OCI-LY3 (cell line): ENCODE measurements at regions not wholly inside any gene's neighbourhood (a gene's known extent, or its start where the extent isn't known, plus 50 kb on each side); places are given as distances from the start of the nearest gene placed in this dataset.

ENCODE experiments used
- H2AFZ ChIP-seq: fragments of 200-600, 300-600 bp; shearing (Covaris generic); 2 replicates; pipeline ENCODE4 v1.6.0; 2014; ENCODE audit warnings: antibody characterized with exemption, low read depth, low read length
- H3K27ac ChIP-seq: fragments of 200-600, 300-600 bp; sonication (generic); 2 replicates; pipeline ENCODE4 v1.5.1; 2014; ENCODE audit warnings: mild to moderate bottlenecking, low read length, moderate library complexity, mixed read lengths
- H3K27me3 ChIP-seq: fragments of 200-600, 300-600 bp; sonication (generic); 2 replicates; pipeline ENCODE4 v1.6.1; 2014; ENCODE audit warnings: low read depth, low read length, mixed read lengths
- H3K36me3 ChIP-seq: fragments of 200-600, 300-600 bp; sonication (generic); replicated peaks from 2 replicates; pipeline ENCODE3; 2014; ENCODE audit warnings: low read depth, low read length, mixed read lengths
- H3K4me1 ChIP-seq: fragments of 300-600, 200-600 bp; sonication (generic); 2 replicates; pipeline ENCODE4 v1.6.1; 2014; ENCODE audit warnings: low read length, mixed read lengths
- H3K4me2 ChIP-seq: fragments of 200-600, 300-600 bp; sonication (generic); 2 replicates; pipeline ENCODE4 v1.6.1; 2014; ENCODE audit warnings: low read length, mixed read lengths
- H3K4me3 ChIP-seq: fragments of 300-600, 200-600 bp; sonication (generic); 2 replicates; pipeline ENCODE4 v1.5.1; 2014; ENCODE audit warnings: antibody characterized with exemption, mild to moderate bottlenecking, low read length, moderate library complexity
- H3K79me2 ChIP-seq: fragments of 300-600, 200-600 bp; shearing (Covaris generic); 2 replicates; pipeline ENCODE4 v1.6.1; 2014; ENCODE audit warnings: mild to moderate bottlenecking, low read length, mixed read lengths
- H3K9ac ChIP-seq: fragments of 300-600, 200-600 bp; shearing (Covaris generic); 2 replicates; pipeline ENCODE4 v1.6.0; 2014; ENCODE audit warnings: mild to moderate bottlenecking, low read length, moderate library complexity
- H3K9me3 ChIP-seq: fragments of 200-600, 300-600 bp; shearing (Covaris generic); 2 replicates; pipeline ENCODE4 v1.6.1; 2014; ENCODE audit warnings: low read length, mixed read lengths; ENCODE audit not compliant: insufficient read depth
- H4K20me1 ChIP-seq: fragments of 200-600, 300-600 bp; sonication (generic); 2 replicates; pipeline ENCODE4 v1.6.1; 2016; ENCODE audit warnings: low read length, mixed read lengths; ENCODE audit not compliant: insufficient read depth
- EZH2phosphoT487 ChIP-seq: fragments of 200-600 bp; shearing (Covaris generic); IDR thresholded peaks from 2 replicates; pipeline ENCODE4 v1.6.1; 2018; ENCODE audit warnings: antibody characterized with exemption, mixed run types, low read depth
- TF ChIP-seq, protein P1 (sequence below): fragments of 200-600, 300-600 bp; sonication (generic); IDR thresholded peaks from 2 replicates; pipeline ENCODE4 v1.5.1; 2014; ENCODE audit warnings: antibody characterized with exemption, low read length, low read depth

GRCh38 chr2:16301961-16302360 lies 361.6 kb downstream of the MYCN start:
- H3K27me3 ChIP-seq = peaks cover 23% of the 10 kb centered on the region; the same call in 1 of the 2 replicates
- H3K36me3 ChIP-seq = no peaks in the 10 kb centered on the region
- H3K4me2 ChIP-seq = no peak overlapping the region
- no peaks in the 10 kb centered on the region for H4K20me1 ChIP-seq
- no peaks in the 10 kb centered on the region for H3K9me3 ChIP-seq
- H3K4me3 ChIP-seq = no peak overlapping the region
- H3K27ac ChIP-seq = no peak overlapping the region
- H2AFZ ChIP-seq = no peak overlapping the region
- H3K79me2 ChIP-seq = no peaks in the 10 kb centered on the region
- H3K4me1 ChIP-seq = no peaks in the 10 kb centered on the region
- TF ChIP-seq EZH2phosphoT487 = no peak
- TF ChIP-seq, protein P1, sequence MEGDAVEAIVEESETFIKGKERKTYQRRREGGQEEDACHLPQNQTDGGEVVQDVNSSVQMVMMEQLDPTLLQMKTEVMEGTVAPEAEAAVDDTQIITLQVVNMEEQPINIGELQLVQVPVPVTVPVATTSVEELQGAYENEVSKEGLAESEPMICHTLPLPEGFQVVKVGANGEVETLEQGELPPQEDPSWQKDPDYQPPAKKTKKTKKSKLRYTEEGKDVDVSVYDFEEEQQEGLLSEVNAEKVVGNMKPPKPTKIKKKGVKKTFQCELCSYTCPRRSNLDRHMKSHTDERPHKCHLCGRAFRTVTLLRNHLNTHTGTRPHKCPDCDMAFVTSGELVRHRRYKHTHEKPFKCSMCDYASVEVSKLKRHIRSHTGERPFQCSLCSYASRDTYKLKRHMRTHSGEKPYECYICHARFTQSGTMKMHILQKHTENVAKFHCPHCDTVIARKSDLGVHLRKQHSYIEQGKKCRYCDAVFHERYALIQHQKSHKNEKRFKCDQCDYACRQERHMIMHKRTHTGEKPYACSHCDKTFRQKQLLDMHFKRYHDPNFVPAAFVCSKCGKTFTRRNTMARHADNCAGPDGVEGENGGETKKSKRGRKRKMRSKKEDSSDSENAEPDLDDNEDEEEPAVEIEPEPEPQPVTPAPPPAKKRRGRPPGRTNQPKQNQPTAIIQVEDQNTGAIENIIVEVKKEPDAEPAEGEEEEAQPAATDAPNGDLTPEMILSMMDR = no peak
- H3K9ac ChIP-seq = no peak overlapping the region

- no peak overlapping the region for H3K4me3 ChIP-seq
- no peak overlapping the region for H3K9ac ChIP-seq
- no peaks in the 10 kb centered on the region for H3K79me2 ChIP-seq
- H3K4me1 ChIP-seq = no peaks in the 10 kb centered on the region
- no peaks in the 10 kb centered on the region for H4K20me1 ChIP-seq
- no peaks in the 10 kb centered on the region for H3K36me3 ChIP-seq
- H3K9me3 ChIP-seq = no peaks in the 10 kb centered on the region
- no peak overlapping the region for H2AFZ ChIP-seq
- TF ChIP-seq, protein P1 = no peak
- TF ChIP-seq EZH2phosphoT487 = no peak
- H3K27ac ChIP-seq = no peak overlapping the region
- peaks cover 19% of the 10 kb centered on the region; the same call in 1 of the 2 replicates for H3K27me3 ChIP-seq
- H3K4me2 ChIP-seq = no peak overlapping the region
These were observed 358.5 kb downstream of the MYCN start for GRCh38 chr2:16298866-16299265.

GRCh38 chr2:16296331-16297250 lies 356.2 kb downstream of the MYCN start:
- Histone ChIP-seq H3K4me2 (no peak overlapping the region), H3K27me3 (peaks cover 25% of the 10 kb centered on the region), H3K4me3 (no peak overlapping the region), H3K9ac (no peak overlapping the region), H3K79me2 (no peaks in the 10 kb centered on the region), H4K20me1 (no peaks in the 10 kb centered on the region), H3K4me1 (no peaks in the 10 kb centered on the region), H3K36me3 (no peaks in the 10 kb centered on the region), H3K9me3 (no peaks in the 10 kb centered on the region), H3K27ac (no peak overlapping the region), H2AFZ (no peak overlapping the region)
- TF ChIP-seq EZH2phosphoT487 = no peak
- TF ChIP-seq, protein P1 = no peak

DNA sequence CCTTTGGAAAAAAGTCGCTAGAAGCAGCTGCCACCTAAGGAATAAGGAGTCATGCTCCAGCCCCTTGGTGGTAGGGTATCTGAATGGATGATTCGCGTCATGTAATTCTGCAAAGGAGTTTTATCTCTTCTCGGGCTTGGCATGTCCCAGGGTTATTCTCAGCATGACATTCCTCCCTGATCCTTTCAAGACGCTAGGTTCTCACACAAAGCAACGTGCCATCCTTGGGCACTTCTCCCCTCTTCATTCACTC lies 355.6 kb downstream of the MYCN start:
- Histone ChIP-seq H3K36me3 (no peaks in the 10 kb centered on the region), H4K20me1 (no peaks in the 10 kb centered on the region), H3K9me3 (no peaks in the 10 kb centered on the region), H3K4me2 (no peak overlapping the region), H2AFZ (no peak overlapping the region), H3K4me3 (no peak overlapping the region), H3K9ac (no peak overlapping the region), H3K27me3 (peaks cover 29% of the 10 kb centered on the region), H3K27ac (no peak overlapping the region), H3K79me2 (no peaks in the 10 kb centered on the region), H3K4me1 (no peaks in the 10 kb centered on the region)
- no peak for TF ChIP-seq EZH2phosphoT487
- TF ChIP-seq, protein P1 = no peak
